Parathyroid adenoma (tissue), 2 donors: ENCODE measurements at regions not wholly inside any gene's neighbourhood (a gene's known extent, or its start where the extent isn't known, plus 50 kb on each side); places are given as distances from the start of the nearest gene placed in this dataset.
A peak's percentile ranks its signal among the peaks of the same experiment; 100 is the strongest.

ENCODE experiments used
- H2AFZ ChIP-seq: fragments of 300-600 bp; sonication (generic); one replicate; pipeline ENCODE4 v1.7.0; 2017; ENCODE audit warnings: antibody characterized with exemption, mild to moderate bottlenecking
- H3K27ac ChIP-seq: fragments of 300-600 bp; sonication (generic); one replicate; pipeline ENCODE4 v1.7.0; 2017
- H3K27me3 ChIP-seq: fragments of 300-600 bp; sonication (generic); one replicate; pipeline ENCODE4 v1.7.0; 2017; ENCODE audit warnings: low read length; ENCODE audit not compliant: control insufficient read depth, insufficient read depth
- H3K36me3 ChIP-seq: fragments of 300-600 bp; sonication (generic); one replicate; pipeline ENCODE4 v1.7.0; 2017; ENCODE audit warnings: low read length; ENCODE audit not compliant: control insufficient read depth, insufficient read depth
- H3K4me1 ChIP-seq: fragments of 300-600 bp; sonication (generic); one replicate; pipeline ENCODE4 v1.7.0; 2017; ENCODE audit warnings: control low read depth
- H3K4me2 ChIP-seq: fragments of 300-600 bp; sonication (generic); one replicate; pipeline ENCODE4 v1.7.0; 2017; ENCODE audit warnings: low read length
- H3K4me3 ChIP-seq: fragments of 300-600 bp; sonication (generic); one replicate; pipeline ENCODE4 v1.7.0; 2017; ENCODE audit warnings: low read depth, low read length
- H3K79me2 ChIP-seq: fragments of 300-600 bp; sonication (generic); one replicate; pipeline ENCODE4 v1.7.0; 2017; ENCODE audit warnings: control low read depth
- H3K9ac ChIP-seq: fragments of 300-600 bp; sonication (generic); one replicate; pipeline ENCODE4 v1.7.0; 2017; ENCODE audit warnings: mild to moderate bottlenecking
- H3K9me3 ChIP-seq: fragments of 300-600 bp; sonication (generic); one replicate; pipeline ENCODE4 v1.7.0; 2017; ENCODE audit warnings: low read length; ENCODE audit not compliant: control insufficient read depth
- CTCF ChIP-seq: fragments of 300-600 bp; sonication (generic); IDR thresholded peaks from one replicate; pipeline ENCODE4 v1.7.0; 2017; ENCODE audit warnings: antibody characterized with exemption, mild to moderate bottlenecking
- donor health status: primary hyperparathyroidism.

- Histone ChIP-seq H3K27me3 (no peaks in the 10 kb centered on the region), H2AFZ (no peak overlapping the region), H3K4me1 (no peaks in the 10 kb centered on the region), H3K79me2 (no peaks in the 10 kb centered on the region), H3K9ac (no peak overlapping the region), H3K4me3 (no peak overlapping the region), H3K9me3 (no peaks in the 10 kb centered on the region), H3K4me2 (no peak overlapping the region), H3K36me3 (no peaks in the 10 kb centered on the region), H3K27ac (no peak overlapping the region)
- no peak for TF ChIP-seq CTCF
Measured at GRCh38 chr2:41774011-41774605, 273.7 kb upstream of the PKDCC start.

GRCh38 chr2:41775366-41776025 lies 272.3 kb upstream of the PKDCC start:
- H3K4me2 ChIP-seq: no peak overlapping the region
- peaks cover 6% of the 10 kb centered on the region for H3K4me1 ChIP-seq
- H3K27me3 ChIP-seq: no peaks in the 10 kb centered on the region
- H3K79me2 ChIP-seq: no peaks in the 10 kb centered on the region
- peak overlapping the region; percentile 50 for H2AFZ ChIP-seq
- H3K27ac ChIP-seq: no peak overlapping the region
- no peaks in the 10 kb centered on the region for H3K36me3 ChIP-seq
- H3K9me3 ChIP-seq: no peaks in the 10 kb centered on the region
- H3K9ac ChIP-seq: no peak overlapping the region
- H3K4me3 ChIP-seq: no peak overlapping the region
- TF ChIP-seq CTCF: no peak

GRCh38 chr2:41779888-41780287 lies 267.9 kb upstream of the PKDCC start:
- Histone ChIP-seq H3K9ac (no peak overlapping the region), H3K9me3 (no peaks in the 10 kb centered on the region)
- no peak for TF ChIP-seq CTCF

GRCh38 chr2:41782306-41783158 lies 265.3 kb upstream of the PKDCC start:
- peak overlapping the region; percentile 3 for H3K4me3 ChIP-seq
- peaks cover 21% of the 10 kb centered on the region for H3K4me1 ChIP-seq
- peak overlapping the region; percentile 12 for H3K4me2 ChIP-seq
- no peaks in the 10 kb centered on the region for H3K9me3 ChIP-seq
- no peaks in the 10 kb centered on the region for H3K79me2 ChIP-seq
- H3K27ac ChIP-seq: no peak overlapping the region
- H2AFZ ChIP-seq: peak overlapping the region; percentile 31
- TF ChIP-seq CTCF: peak; percentile 92
- H3K9ac ChIP-seq: no peak overlapping the region
- H3K27me3 ChIP-seq: no peaks in the 10 kb centered on the region
- H3K36me3 ChIP-seq: no peaks in the 10 kb centered on the region

More at GRCh38 chr2:41779888-41780287, 267.9 kb upstream of the PKDCC start:
- H3K27me3 ChIP-seq: no peaks in the 10 kb centered on the region
- H3K4me1 ChIP-seq: peaks cover 7% of the 10 kb centered on the region
- H3K4me2 ChIP-seq: peak overlapping the region; percentile 21
- no peaks in the 10 kb centered on the region for H3K36me3 ChIP-seq
- H3K79me2 ChIP-seq: no peaks in the 10 kb centered on the region
- H2AFZ ChIP-seq: peak overlapping the region; percentile 39
- no peak overlapping the region for H3K27ac ChIP-seq
- no peak overlapping the region for H3K4me3 ChIP-seq
